ENCODE measurements at regions not wholly inside any gene's neighbourhood (a gene's known extent, or its start where the extent isn't known, plus 50 kb on each side); places are given as distances from the start of the nearest gene placed in this dataset.

GRCh38 chr6:129778793-129779192 is 68.8 kb upstream of the ARHGAP18 start:
- DNase-seq (ENCODE audit: low spot score), result no peak

GRCh38 chr6:129777371-129777770 is 67.4 kb upstream of the ARHGAP18 start:
- no peak for DNase-seq (ENCODE audit: low spot score)

GRCh38 chr6:129776542-129777330 is 66.8 kb upstream of the ARHGAP18 start:
- DNase-seq (ENCODE audit: low spot score), result no peak

- DNase-seq (ENCODE audit: low spot score), result peak; percentile 62
Measured at GRCh38 chr6:129774697-129775447, 64.9 kb upstream of the ARHGAP18 start.

GRCh38 chr6:129773304-129773703 is 63.3 kb upstream of the ARHGAP18 start:
- no peak for DNase-seq (ENCODE audit: low spot score)

- no peak for DNase-seq (ENCODE audit: low spot score)
Measured at GRCh38 chr6:129771678-129772077, 61.7 kb upstream of the ARHGAP18 start.

- DNase-seq (ENCODE audit: low spot score), result no peak
Measured at GRCh38 chr6:129767776-129768485, 58.0 kb upstream of the ARHGAP18 start.

- DNase-seq (ENCODE audit: low spot score), result peak; percentile 21
Measured at GRCh38 chr6:129766959-129767728, 57.2 kb upstream of the ARHGAP18 start.

GRCh38 chr6:129764761-129765407 is 54.9 kb upstream of the ARHGAP18 start:
- no peak for DNase-seq (ENCODE audit: low spot score)

- DNase-seq (ENCODE audit: low spot score), result no peak
Measured at GRCh38 chr6:129759796-129760605, 50.0 kb upstream of the ARHGAP18 start.

Measured in kidney capillary endothelial cell (primary cell).